GOT3 (cell line): ENCODE measurements at regions not wholly inside any gene's neighbourhood (a gene's known extent, or its start where the extent isn't known, plus 50 kb on each side); places are given as distances from the start of the nearest gene placed in this dataset.
"Not testable (repeated sequence)": the region's sequence is repeated elsewhere in the genome, so short reads cannot be mapped to it uniquely, and the experiment has no call there.

Experiments
- DNase-seq: peaks from one replicate; lab custom pipeline; 2025; ENCODE audit warnings: mixed read lengths; lab: John Stamatoyannopoulos, UW

- no peak for DNase-seq
These were observed 215.1 kb upstream of the RPS23 start for GRCh38 chr5:82493221-82493620.

DNA sequence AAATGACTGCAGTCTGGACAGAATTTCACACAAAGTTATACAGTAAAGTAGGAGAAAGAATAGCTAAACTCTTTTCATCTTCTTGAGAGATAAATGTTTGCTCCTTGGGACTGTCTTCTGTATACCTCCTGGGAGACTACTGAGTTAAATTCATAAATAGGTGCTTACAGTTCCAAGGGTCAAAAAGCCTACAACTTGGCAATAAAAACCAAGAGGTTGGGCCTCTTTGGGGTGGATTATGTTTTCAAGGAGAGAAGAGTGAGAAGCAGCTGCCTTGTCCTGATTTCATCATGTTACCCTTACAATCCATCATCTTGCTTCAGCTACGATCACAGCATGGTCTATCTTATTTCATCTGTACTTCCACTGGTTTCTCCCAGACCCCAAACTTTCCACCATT, 213.2 kb upstream of the RPS23 start:
- DNase-seq, result no peak

DNA sequence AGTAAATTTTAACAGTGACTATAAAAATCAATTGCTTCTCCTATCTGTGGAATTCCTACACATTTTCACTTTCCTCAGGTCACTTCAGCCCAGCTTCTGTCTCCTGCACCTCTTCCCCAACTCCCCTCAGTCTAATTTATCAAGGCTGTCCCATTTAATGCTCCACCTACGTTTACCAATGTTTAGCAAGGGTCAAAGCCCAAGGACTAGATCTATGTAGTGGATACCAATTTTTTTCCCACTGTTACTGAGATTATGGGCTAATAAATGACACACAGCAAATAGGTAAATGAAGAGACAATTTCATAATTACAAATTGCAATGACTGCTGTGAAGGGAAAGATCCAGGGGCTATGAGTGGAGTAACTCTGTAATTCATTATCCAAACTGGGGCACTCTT, 211.5 kb upstream of the RPS23 start:
- no peak for DNase-seq

DNA sequence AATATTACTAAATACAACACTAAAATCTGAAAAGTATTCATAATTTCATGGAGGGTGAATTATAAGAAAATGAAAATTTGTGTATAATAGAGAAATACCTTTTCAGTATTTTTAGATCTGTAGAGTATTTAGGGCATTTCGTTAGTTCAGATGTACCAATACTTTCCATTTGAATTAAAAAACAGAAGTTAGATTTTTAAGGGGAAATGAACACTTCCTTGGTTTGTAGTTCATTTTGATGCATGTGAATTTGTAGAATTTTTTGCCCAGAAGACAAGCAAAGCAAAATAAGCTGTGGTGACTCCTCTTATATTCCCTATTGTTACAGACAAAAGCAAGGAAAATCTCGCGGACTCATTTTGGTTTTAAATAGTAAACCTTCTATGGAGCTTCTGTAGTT, 209.0 kb upstream of the RPS23 start:
- no peak for DNase-seq

GRCh38 chr5:82480331-82480730, 202.2 kb upstream of the RPS23 start:
- DNase-seq, result no peak

DNA sequence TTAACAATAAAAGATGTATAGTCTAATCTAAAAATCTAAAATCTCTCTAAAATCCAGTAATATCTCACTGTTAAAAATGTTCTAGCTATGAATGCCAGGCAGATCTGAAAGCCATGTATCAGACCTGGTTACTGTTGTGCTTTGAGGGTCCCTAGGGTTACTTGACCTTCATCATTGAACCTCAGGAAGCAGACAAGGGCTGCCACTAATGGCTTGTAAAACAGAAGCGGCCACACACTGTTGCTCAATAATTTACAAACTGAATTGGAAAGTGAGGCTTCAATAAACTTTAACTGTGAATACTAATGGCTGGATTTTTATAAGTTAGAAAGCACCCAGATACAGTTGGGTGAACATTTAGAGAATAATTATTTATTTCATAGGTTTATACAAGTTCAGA, 198.0 kb upstream of the RPS23 start:
- no peak for DNase-seq

DNA sequence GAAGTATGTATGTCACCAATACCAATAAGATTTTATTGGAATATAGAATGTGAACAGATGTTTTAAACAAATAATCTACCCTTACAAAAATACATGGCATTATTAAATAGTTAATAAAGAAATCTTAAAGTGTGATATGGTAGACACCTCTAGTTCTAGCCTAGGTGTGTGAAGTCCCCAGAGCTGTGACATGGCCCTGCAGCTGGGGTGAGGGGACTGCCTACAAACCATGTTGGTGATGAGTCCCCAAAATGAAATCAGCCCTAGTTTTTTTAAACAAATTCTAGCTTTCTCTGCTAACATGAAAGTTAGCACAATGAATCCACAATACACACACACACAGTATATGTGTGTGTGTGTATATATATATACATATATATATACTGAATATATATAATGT, 195.1 kb upstream of the RPS23 start:
- DNase-seq, result no peak

DNA sequence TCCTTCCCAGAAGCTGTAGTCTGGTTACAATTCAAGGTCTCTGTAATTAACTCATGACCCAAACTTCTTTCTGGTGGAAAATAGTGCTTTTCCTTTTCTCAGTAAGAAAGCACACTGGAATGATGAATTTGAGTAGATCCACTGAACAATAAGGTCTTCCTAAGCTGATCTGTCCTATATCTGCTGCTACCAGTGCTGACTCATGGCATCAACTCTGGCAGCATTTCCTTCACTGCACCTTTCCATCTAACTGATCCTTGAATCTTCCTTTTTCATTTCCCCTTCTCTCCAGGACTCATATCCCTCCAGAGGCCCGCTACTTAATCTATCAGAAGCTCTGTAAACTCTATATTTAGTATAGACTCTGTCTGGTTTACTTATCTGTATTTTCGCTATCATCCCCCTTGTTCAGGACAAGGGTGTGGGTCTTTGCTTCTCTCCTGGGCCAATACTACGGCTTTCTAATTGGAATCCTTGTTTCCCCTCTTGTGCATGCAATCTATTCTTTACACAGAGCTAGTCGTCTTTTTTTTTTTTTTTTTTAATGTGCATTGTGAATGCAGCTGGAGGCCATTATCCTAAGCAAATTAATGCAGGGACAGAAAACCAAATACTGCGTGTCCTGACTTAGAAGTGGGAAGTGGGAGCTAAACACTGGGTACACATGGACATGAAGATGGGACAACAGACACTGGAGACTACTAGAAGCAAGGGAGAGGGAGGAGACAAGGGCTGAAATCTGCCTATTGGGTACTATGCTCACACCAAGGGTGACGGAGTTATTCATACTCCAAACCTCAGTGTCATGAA, 192.2 kb upstream of the RPS23 start:
- no peak for DNase-seq

DNA sequence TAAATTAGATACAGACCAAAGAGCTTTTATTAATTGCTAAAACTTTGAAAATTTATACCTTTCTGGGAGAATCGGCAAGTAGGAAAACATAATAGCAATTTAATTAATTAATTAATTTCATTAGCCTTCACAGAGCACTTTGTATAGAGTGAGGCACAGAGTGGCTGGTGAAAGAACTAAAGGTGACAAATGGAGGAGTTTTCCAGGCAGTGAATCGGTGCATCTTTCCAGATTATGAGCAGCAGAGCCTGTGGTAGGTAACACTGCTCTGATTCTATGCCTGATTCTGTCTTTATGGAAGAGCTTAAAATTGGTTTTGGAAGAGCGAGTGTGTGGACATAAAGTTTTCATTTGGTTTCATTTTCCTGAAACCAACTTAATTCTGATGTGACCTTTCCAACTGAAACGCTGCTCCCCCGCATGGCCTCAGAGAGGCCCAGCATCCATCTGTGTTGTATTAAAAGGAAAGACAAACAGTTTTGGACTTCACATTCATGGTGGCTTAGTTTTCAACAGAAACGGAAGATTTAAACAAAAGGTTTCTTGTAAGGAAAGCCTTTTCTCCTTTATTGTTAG, 188.9 kb upstream of the RPS23 start:
- DNase-seq, result no peak

DNA sequence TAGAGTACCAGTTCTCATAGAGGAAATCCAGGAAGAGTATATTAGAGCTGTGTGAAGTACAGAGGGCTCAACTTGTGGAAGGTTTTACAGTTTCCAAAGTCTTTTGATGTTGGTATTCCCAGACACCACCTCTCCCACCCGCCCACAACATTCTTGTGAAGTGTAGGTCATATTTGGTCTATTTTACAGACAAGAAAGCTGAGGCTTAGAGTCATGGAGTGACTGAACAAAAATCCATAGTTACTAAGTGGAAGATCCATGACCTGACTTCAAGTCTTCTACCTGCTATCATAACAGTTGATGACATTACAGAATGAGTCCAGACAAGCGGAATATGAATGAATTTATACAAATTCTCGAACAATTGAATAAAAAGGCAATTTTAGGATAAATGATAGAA, 187.1 kb upstream of the RPS23 start:
- no peak for DNase-seq

DNA sequence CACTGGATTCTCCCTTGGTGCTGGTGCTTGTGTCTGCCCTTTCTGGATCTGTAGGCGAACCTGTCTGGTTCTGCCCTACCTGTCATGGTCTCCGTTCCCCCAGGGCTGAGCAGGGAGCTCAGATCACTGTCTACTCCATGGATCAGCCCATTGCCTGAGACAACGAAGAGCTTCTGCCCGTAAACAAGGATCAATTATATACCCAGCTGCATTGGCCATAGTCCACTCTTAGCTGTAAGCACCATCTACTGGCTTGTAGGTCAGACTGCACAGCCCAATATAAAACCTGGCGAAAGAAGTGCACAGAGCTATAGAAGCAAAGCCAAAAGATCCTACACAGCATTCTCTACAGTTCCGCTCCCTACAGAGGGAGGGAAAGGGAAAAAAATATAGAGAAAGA, 181.5 kb upstream of the RPS23 start:
- no peak for DNase-seq

DNA sequence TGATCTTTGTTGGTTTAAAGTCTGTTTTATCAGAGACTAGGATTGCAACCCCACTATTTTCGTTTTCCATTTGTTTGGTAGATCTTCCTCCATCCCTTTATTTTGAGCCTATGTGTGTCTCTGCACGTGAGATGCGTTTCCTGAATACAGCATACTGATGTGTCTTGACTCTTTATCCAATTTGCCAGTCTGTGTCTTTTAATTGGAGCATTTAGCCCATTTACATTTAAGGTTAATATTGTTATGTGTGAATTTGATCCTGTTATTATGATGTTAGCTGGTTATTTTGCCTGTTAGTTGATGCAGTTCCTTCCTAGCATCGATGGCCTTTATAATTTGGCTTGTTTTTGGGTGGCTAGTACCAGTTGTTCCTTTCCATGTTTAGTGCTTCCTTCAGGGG, 177.2 kb upstream of the RPS23 start:
- not testable (repeated sequence) for DNase-seq

- DNase-seq, result no peak
These were observed 170.2 kb upstream of the RPS23 start for GRCh38 chr5:82448374-82448773.

- no peak for DNase-seq
These were observed 169.8 kb upstream of the RPS23 start for GRCh38 chr5:82447913-82448312.

DNA sequence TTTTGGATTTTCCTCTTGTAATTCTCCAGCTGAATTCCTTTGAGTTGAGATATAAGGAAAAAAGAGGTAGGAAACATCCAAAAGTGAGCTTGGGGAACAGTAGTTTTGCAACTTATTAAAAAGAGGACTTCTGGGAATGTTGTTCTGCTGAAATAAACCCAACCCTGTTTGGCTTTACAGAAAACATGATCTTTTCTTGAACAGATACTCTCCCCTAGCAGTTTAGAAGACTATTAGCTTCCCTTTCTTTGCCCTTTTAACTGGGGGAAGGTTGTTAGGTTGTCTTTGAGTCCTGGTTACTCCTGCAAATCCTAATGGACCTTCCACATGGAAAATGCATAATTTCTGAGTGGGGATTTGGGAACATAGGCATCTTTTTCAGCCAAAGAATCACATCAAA, 168.7 kb upstream of the RPS23 start:
- DNase-seq, result no peak

DNA sequence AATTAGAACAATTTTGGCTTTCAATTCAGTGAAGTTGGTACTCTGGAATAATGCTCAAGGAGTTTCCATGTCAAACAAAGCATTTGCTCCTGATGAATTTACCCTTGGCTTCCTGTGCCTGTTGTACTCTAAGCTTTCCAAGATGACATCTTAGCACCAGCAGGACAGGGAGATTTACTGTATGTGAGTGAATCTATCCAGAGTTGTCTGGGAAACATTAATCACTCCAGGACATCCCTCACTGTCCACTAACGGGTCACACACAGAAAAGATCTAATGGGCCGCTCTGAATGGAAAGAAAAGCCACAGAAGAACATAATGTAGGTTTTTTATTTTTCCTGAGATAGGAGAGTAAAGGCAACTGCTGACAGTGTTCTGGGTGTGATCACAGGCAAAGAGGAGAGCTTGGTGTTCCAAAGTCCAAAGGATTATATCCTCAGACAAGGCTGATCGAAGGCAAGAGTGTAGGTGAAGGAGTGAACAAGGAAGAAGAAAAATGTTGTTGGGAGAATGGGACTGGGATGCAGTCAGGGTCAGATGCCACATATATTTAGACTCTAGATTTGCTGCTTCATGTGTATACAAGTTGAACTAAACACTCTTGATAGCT, 167.7 kb upstream of the RPS23 start:
- DNase-seq, result no peak

GRCh38 chr5:82439750-82440445, 161.7 kb upstream of the RPS23 start:
- no peak for DNase-seq

- not testable (repeated sequence) for DNase-seq
These were observed 159.4 kb upstream of the RPS23 start for GRCh38 chr5:82437565-82437964.

GRCh38 chr5:82436291-82436690, 158.1 kb upstream of the RPS23 start:
- no peak for DNase-seq

DNA sequence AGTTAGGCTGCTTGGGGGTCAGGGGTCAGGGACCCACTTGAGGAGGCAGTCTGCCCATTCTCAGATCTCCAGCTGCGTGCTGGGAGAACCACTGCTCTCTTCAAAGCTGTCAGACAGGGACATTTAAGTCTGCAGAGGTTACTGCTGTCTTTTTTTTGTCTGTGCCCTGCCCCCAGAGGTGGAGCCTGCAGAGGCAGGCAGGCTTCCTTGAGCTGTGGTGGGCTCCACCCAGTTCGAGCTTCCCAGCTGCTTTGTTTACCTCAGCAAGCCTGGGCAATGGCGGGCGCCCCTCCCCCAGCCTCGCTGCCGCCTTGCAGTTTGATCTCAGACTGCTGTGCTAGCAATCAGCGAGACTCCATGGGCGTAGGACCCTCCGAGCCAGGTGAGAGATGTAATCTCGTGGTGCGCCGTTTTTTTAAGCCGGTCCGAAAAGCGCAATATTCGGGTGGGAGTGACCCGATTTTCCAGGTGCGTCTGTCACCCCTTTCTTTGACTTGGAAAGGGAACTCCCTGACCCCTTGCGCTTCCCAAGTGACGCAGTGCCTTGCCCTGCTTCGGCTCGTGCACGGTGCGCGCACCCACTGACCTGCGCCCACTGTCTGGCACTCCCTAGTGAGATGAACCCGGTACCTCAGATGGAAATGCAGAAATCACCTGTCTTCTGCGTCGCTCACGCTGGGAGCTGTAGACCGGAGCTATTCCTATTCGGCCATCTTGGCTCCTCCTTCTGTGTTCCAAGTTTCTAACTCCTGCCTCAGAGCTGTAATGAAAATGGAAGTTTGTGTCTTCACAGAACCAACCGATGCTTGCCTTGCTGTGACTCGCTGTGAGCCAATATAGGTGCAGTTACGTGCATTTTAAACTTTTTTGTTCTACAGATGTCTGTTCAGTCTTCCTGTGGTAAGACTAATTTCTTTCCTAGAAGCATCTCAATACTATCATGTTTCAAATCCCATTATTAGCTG, 156.8 kb upstream of the RPS23 start:
- DNase-seq, result not testable (repeated sequence)

DNA sequence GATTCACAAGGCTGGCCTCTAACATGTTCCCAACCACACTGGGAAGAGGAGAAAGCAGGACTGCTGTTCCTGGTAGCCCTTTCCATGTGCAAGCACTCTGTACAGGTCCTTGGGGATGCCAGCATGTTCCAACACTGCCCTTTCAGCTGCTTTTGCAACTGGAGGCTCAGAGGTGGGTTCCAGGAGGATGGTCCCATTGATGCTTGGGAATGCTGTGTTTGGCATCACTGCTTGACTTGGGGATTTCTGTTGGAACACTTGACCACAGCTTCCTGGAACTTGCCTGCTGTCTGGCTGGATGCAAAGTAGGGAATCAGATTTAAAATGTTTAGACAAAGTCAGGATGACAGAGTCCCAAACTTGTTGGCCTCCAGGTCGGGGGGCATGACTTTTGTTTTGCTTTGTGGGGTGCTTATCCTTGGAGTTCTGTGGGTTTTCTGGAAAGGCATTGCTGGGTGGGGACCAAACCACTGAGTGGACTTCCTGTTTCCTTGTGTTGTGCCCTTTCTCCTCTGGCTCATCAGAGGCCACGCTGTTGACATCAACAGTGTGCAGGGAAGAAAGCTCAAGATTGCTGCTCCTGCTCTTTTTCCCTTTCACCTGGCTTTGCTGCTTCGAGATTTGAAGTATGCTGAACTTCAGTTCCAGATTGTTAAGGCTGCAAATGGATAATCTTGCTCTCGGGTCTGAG, 148.5 kb upstream of the RPS23 start:
- no peak for DNase-seq
